ENCODE measurements at regions not wholly inside any gene's neighbourhood (a gene's known extent, or its start where the extent isn't known, plus 50 kb on each side); places are given as distances from the start of the nearest gene placed in this dataset.

DNA sequence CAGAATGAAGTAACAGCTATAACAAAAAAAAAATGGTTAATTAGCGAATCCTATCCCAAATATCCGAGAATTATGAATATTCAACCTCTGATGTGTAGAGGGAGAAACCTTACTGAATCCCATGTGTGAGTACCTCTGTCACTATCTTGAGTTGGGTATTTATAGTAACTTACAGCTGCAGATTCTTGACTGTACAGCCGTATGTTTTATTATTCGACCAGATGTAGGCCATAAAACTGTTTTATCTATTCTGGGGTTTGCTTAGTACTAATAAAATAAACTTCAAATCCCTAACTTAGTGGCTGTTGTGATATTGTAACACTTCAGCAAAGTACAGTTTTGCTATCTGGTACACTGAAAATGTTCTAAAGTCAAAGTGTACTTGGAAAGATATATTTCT lies 120.0 kb downstream of the EFNB2 start:
- no peak for DNase-seq
- no peak for ATAC-seq (ENCODE audit: insufficient read depth, low read depth)
- H3K9me3 ChIP-seq (ENCODE audit: insufficient read depth, low read length, severe bottlenecking), result no peaks in the 10 kb centered on the region

DNA sequence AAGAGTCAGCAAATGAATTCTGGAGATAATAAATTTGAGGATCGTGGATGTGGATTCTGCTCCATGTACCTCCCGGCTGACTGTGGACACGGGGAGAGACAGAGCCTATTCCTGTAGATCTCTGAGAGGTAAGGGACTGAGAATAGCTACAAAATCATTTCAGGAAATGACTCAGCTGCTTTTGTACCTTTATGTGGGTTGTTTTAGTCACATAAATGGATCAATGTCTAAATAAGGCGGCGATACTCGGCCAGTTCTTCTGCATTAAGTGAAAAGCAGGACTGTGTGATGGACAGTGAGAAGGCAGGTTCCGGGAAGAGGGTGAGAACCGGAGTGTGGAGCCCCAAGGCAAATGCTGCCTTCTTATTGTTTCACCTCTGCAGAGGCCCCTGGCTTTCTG lies 128.1 kb downstream of the EFNB2 start:
- Histone ChIP-seq H3K27me3 (ENCODE audit: insufficient read depth, low read length, poor library complexity) (no peaks in the 10 kb centered on the region), H3K9me3 (ENCODE audit: insufficient read depth, low read length, severe bottlenecking) (no peaks in the 10 kb centered on the region), H2AFZ (ENCODE audit: low read depth, low read length) (no peak overlapping the region), H3K4me3 (ENCODE audit: low read depth in 1 of 2, low read length in 2 of 2) (no peak overlapping the region), H3K36me3 (ENCODE audit: insufficient read depth, low read length) (no peaks in the 10 kb centered on the region), H3K4me1 (ENCODE audit: insufficient read depth, low read length) (no peaks in the 10 kb centered on the region), H4K20me1 (ENCODE audit: insufficient read depth, low read length) (no peaks in the 10 kb centered on the region), H3K79me2 (ENCODE audit: insufficient read depth, low read length) (no peaks in the 10 kb centered on the region), H3K27ac (ENCODE audit: low read length) (no peak overlapping the region), H3K4me2 (ENCODE audit: insufficient read depth, low read length) (no peak overlapping the region), H3K9ac (ENCODE audit: low read depth, low read length) (no peak overlapping the region)
- DNase-seq (no peak), ATAC-seq (ENCODE audit: insufficient read depth, low read depth) (no peak)
- TF ChIP-seq, protein P1, sequence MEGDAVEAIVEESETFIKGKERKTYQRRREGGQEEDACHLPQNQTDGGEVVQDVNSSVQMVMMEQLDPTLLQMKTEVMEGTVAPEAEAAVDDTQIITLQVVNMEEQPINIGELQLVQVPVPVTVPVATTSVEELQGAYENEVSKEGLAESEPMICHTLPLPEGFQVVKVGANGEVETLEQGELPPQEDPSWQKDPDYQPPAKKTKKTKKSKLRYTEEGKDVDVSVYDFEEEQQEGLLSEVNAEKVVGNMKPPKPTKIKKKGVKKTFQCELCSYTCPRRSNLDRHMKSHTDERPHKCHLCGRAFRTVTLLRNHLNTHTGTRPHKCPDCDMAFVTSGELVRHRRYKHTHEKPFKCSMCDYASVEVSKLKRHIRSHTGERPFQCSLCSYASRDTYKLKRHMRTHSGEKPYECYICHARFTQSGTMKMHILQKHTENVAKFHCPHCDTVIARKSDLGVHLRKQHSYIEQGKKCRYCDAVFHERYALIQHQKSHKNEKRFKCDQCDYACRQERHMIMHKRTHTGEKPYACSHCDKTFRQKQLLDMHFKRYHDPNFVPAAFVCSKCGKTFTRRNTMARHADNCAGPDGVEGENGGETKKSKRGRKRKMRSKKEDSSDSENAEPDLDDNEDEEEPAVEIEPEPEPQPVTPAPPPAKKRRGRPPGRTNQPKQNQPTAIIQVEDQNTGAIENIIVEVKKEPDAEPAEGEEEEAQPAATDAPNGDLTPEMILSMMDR (IDR thresholded peaks at IDR 0.05; ENCODE audit: borderline replicate concordance, extremely low read depth, low read length, poor library complexity, severe bottlenecking), result no peak
- TF ChIP-seq EZH2 (IDR thresholded peaks at IDR 0.05; ENCODE audit: borderline replicate concordance, low read depth, low read length, severe bottlenecking), result no peak

More for the DNA sequence above, 120.0 kb downstream of the EFNB2 start:
- Histone ChIP-seq H3K27ac (ENCODE audit: low read length) (no peak overlapping the region), H3K4me3 (ENCODE audit: low read depth in 1 of 2, low read length in 2 of 2) (no peak overlapping the region), H3K36me3 (ENCODE audit: insufficient read depth, low read length) (no peaks in the 10 kb centered on the region), H3K4me1 (ENCODE audit: insufficient read depth, low read length) (no peaks in the 10 kb centered on the region), H3K79me2 (ENCODE audit: insufficient read depth, low read length) (no peaks in the 10 kb centered on the region), H4K20me1 (ENCODE audit: insufficient read depth, low read length) (no peaks in the 10 kb centered on the region), H3K9ac (ENCODE audit: low read depth, low read length) (no peak overlapping the region), H2AFZ (ENCODE audit: low read depth, low read length) (no peak overlapping the region), H3K4me2 (ENCODE audit: insufficient read depth, low read length) (no peak overlapping the region), H3K27me3 (ENCODE audit: insufficient read depth, low read length, poor library complexity) (no peaks in the 10 kb centered on the region)
- TF ChIP-seq EZH2 (IDR thresholded peaks at IDR 0.05; ENCODE audit: borderline replicate concordance, low read depth, low read length, severe bottlenecking), result no peak
- TF ChIP-seq, protein P1 (IDR thresholded peaks at IDR 0.05; ENCODE audit: borderline replicate concordance, extremely low read depth, low read length, poor library complexity, severe bottlenecking), result no peak

DNA sequence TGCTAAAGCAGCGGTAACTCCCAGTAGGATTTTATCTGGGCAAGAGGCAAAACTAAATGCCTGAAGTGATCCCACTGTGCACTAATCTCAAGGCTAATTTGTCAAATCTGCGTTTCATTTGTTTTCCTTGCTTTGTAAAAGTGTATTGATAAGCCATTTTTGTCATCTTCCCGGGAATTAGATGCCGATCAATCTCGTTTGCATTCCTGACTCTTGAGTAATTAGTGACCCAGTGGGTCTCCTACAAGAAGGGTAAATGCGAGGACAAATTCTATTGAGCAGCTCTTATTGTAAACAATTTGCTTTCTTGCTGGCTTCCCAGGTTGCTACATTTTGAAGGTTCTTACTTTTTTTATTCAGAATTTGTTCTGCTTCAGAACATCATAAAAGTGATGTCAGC lies 129.7 kb downstream of the EFNB2 start:
- Histone ChIP-seq H3K79me2 (ENCODE audit: insufficient read depth, low read length) (no peaks in the 10 kb centered on the region), H3K9me3 (ENCODE audit: insufficient read depth, low read length, severe bottlenecking) (no peaks in the 10 kb centered on the region), H3K27ac (ENCODE audit: low read length) (no peak overlapping the region), H3K4me3 (ENCODE audit: low read depth in 1 of 2, low read length in 2 of 2) (no peak overlapping the region), H4K20me1 (ENCODE audit: insufficient read depth, low read length) (no peaks in the 10 kb centered on the region), H2AFZ (ENCODE audit: low read depth, low read length) (no peak overlapping the region), H3K36me3 (ENCODE audit: insufficient read depth, low read length) (no peaks in the 10 kb centered on the region), H3K9ac (ENCODE audit: low read depth, low read length) (no peak overlapping the region), H3K27me3 (ENCODE audit: insufficient read depth, low read length, poor library complexity) (no peaks in the 10 kb centered on the region), H3K4me1 (ENCODE audit: insufficient read depth, low read length) (no peaks in the 10 kb centered on the region), H3K4me2 (ENCODE audit: insufficient read depth, low read length) (no peak overlapping the region)
- no peak for TF ChIP-seq EZH2 (IDR thresholded peaks at IDR 0.05; ENCODE audit: borderline replicate concordance, low read depth, low read length, severe bottlenecking)
- TF ChIP-seq, protein P1 (IDR thresholded peaks at IDR 0.05; ENCODE audit: borderline replicate concordance, extremely low read depth, low read length, poor library complexity, severe bottlenecking), result no peak
- DNase-seq, result no peak
- no peak for ATAC-seq (ENCODE audit: insufficient read depth, low read depth)

DNA sequence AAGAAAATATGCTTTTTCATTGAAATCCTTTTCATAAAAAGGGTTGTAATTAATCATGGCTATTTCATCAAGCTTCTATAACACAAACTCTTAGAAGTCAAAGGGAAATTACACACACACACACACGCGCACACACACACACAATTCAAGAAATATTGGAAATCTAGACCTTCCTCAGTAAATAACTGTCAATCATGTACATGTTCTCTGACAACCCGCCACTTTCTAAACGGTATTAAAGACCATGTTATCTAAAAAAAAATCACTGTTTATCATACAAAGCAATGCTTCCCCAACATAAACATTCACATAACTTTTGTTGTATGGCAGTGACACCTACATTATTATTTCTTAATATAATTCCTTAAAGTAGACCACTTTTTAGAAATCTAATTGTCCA lies 132.2 kb downstream of the EFNB2 start:
- Histone ChIP-seq H2AFZ (ENCODE audit: low read depth, low read length) (no peak overlapping the region), H3K4me3 (ENCODE audit: low read depth in 1 of 2, low read length in 2 of 2) (no peak overlapping the region), H4K20me1 (ENCODE audit: insufficient read depth, low read length) (no peaks in the 10 kb centered on the region), H3K27me3 (ENCODE audit: insufficient read depth, low read length, poor library complexity) (no peaks in the 10 kb centered on the region), H3K79me2 (ENCODE audit: insufficient read depth, low read length) (no peaks in the 10 kb centered on the region), H3K36me3 (ENCODE audit: insufficient read depth, low read length) (no peaks in the 10 kb centered on the region), H3K9ac (ENCODE audit: low read depth, low read length) (no peak overlapping the region), H3K4me1 (ENCODE audit: insufficient read depth, low read length) (no peaks in the 10 kb centered on the region), H3K9me3 (ENCODE audit: insufficient read depth, low read length, severe bottlenecking) (no peaks in the 10 kb centered on the region), H3K27ac (ENCODE audit: low read length) (no peak overlapping the region), H3K4me2 (ENCODE audit: insufficient read depth, low read length) (no peak overlapping the region)
- DNase-seq (no peak), ATAC-seq (ENCODE audit: insufficient read depth, low read depth) (no peak)
- TF ChIP-seq EZH2 (IDR thresholded peaks at IDR 0.05; ENCODE audit: borderline replicate concordance, low read depth, low read length, severe bottlenecking), result no peak
- TF ChIP-seq, protein P1 (IDR thresholded peaks at IDR 0.05; ENCODE audit: borderline replicate concordance, extremely low read depth, low read length, poor library complexity, severe bottlenecking), result no peak
